Endothelial cell of umbilical vein (primary cell): ENCODE measurements at regions not wholly inside any gene's neighbourhood (a gene's known extent, or its start where the extent isn't known, plus 50 kb on each side); places are given as distances from the start of the nearest gene placed in this dataset.
"Not testable (repeated sequence)": the region's sequence is repeated elsewhere in the genome, so short reads cannot be mapped to it uniquely, and the experiment has no call there.

Experiments
- BruUV-seq: library from RNA; stranded (reverse); fragments of 400-500 nt; replicated peaks from 2 replicates; lab custom pipeline; 2021; lab: Mats Ljungman, UMichigan
- CTCF ChIA-PET: fragments of 300-600, 350-600 bp; sonication (Branson Sonifier 250); formaldehyde crosslinking; loops from one replicate; lab custom pipeline; 2021; ENCODE audit warnings: antibody characterized with exemption, inconsistent platforms; lab: Charles Lee
- POLR2A ChIA-PET: fragments of 300-600, 350-600 bp; sonication (Branson Sonifier 250); formaldehyde crosslinking; loops from one replicate; lab custom pipeline; 2021; ENCODE audit warnings: antibody characterized with exemption, inconsistent platforms; lab: Charles Lee
- DNase-seq: peaks from one replicate; pipeline ENCODE4 v3.0.0-alpha.2; 2011; ENCODE audit warnings: low read depth, low spot score
- FAIRE-seq: peaks from 2 replicates; lab custom pipeline; 2011; peaks lifted over from hg19 to GRCh38; lab: Jason Lieb, UNC
- H2AFZ ChIP-seq: 2 replicates; pipeline ENCODE4 v1.6.0; 2012; ENCODE audit warnings: low read depth, low read length, control low read depth, inconsistent platforms
- H3K27ac ChIP-seq: 2 replicates; pipeline ENCODE4 v1.5.1; 2011; ENCODE audit warnings: low read depth, mild to moderate bottlenecking, control low read depth, low read length, moderate library complexity; ENCODE audit not compliant: insufficient read depth
- H3K27me3 ChIP-seq, 2 experiments: 2 replicates each; pipeline versions ENCODE4 v1.6.0 to v1.6.1; 2011; ENCODE audit warnings: low read length in 2 of 2, mixed read lengths in 1 of 2; ENCODE audit not compliant: control insufficient read depth in 2 of 2, insufficient read depth in 2 of 2
- H3K36me3 ChIP-seq, 2 experiments: 2 replicates in 1 of 2; 3 replicates in 1 of 2; pipeline ENCODE4 v1.5.1; 2011; ENCODE audit warnings: low read length in 2 of 2, mild to moderate bottlenecking in 1 of 2, moderate library complexity in 1 of 2; ENCODE audit not compliant: control insufficient read depth in 2 of 2, insufficient read depth in 2 of 2; ENCODE audit errors: extremely low read depth in 1 of 2
- H3K4me1 ChIP-seq: 3 replicates; pipeline ENCODE4 v1.5.1; 2011; ENCODE audit warnings: mild to moderate bottlenecking, low read length; ENCODE audit not compliant: control insufficient read depth, insufficient read depth; ENCODE audit errors: extremely low read depth
- H3K4me2 ChIP-seq: 2 replicates; pipeline ENCODE4 v1.6.1; 2011; ENCODE audit warnings: low read length, control low read depth, mixed read lengths; ENCODE audit not compliant: insufficient read depth
- H3K4me3 ChIP-seq, 3 experiments: fragments of 200-600 bp in 1 of 3; sonication (generic), shearing (Covaris generic) in 1 of 3; replicated peaks in 1 of 3; 2 replicates each; pipeline ENCODE4 v1.5.1; 2011 to 2016; ENCODE audit warnings: control low read depth in 3 of 3, low read length in 3 of 3, mild to moderate bottlenecking in 2 of 3, inconsistent platforms in 1 of 3, low read depth in 1 of 3, moderate library complexity in 1 of 3; ENCODE audit not compliant: insufficient read depth in 1 of 3
- H3K79me2 ChIP-seq: 2 replicates; pipeline ENCODE4 v1.6.0; 2012; ENCODE audit warnings: low read length, inconsistent platforms; ENCODE audit not compliant: control insufficient read depth, insufficient read depth
- H3K9ac ChIP-seq: replicated peaks from 2 replicates; pipeline ENCODE3; 2011; ENCODE audit warnings: low read length, control low read depth; ENCODE audit not compliant: insufficient read depth; ENCODE audit errors: extremely low read depth
- H3K9me1 ChIP-seq: replicated peaks from 3 replicates; pipeline ENCODE4 v1.6.0; 2011; ENCODE audit warnings: mild to moderate bottlenecking, low read length; ENCODE audit not compliant: control insufficient read depth, insufficient read depth; ENCODE audit errors: extremely low read depth
- H3K9me3 ChIP-seq: replicated peaks from 2 replicates; pipeline ENCODE4 v1.5.1; 2012; ENCODE audit warnings: low read length, inconsistent platforms; ENCODE audit not compliant: control insufficient read depth, insufficient read depth
- H4K20me1 ChIP-seq: replicated peaks from 2 replicates; pipeline ENCODE3; 2011; ENCODE audit warnings: mild to moderate bottlenecking, low read length; ENCODE audit not compliant: control insufficient read depth, insufficient read depth; ENCODE audit errors: extremely low read depth
- CTCF ChIP-seq, 2 donors: IDR thresholded peaks; 1 replicate in 1 of 2; 2 replicates in 1 of 2; pipeline ENCODE4 v1.5.1; 2011; ENCODE audit warnings: low read length in 2 of 2, mild to moderate bottlenecking in 2 of 2, moderate library complexity in 2 of 2, control low read depth in 1 of 2, inconsistent platforms in 1 of 2, low read depth in 1 of 2; ENCODE audit not compliant: insufficient read depth in 1 of 2; ENCODE audit errors: extremely low read depth in 1 of 2
- EZH2 ChIP-seq: IDR thresholded peaks from 2 replicates; pipeline ENCODE4 v1.6.1; 2012; ENCODE audit warnings: borderline replicate concordance, low read depth, mild to moderate bottlenecking, moderate library complexity, low read length, inconsistent platforms; ENCODE audit not compliant: severe bottlenecking
- FOS ChIP-seq: IDR thresholded peaks from 2 replicates; pipeline ENCODE4 v1.6.1; 2011; ENCODE audit warnings: mild to moderate bottlenecking, low read length, moderate library complexity, borderline replicate concordance; ENCODE audit not compliant: insufficient read depth
- GATA2 ChIP-seq: IDR thresholded peaks from 2 replicates; pipeline ENCODE4 v1.7.0; 2011; ENCODE audit warnings: low read depth, mild to moderate bottlenecking, moderate library complexity, mixed read lengths, low read length; ENCODE audit not compliant: insufficient read length, insufficient read depth
- JUN ChIP-seq: IDR thresholded peaks from 2 replicates; pipeline ENCODE4 v1.6.1; 2011; ENCODE audit warnings: borderline replicate concordance, low read depth; ENCODE audit not compliant: insufficient read length, insufficient read depth
- MAX ChIP-seq: IDR thresholded peaks from 2 replicates; pipeline ENCODE4 v1.6.1; 2011; ENCODE audit not compliant: insufficient read depth, insufficient read length
- MYC ChIP-seq: IDR thresholded peaks from one replicate; pipeline ENCODE4 v1.6.1; 2011; ENCODE audit warnings: mild to moderate bottlenecking, low read depth, low read length
- POLR2A ChIP-seq: IDR thresholded peaks from 2 replicates; pipeline ENCODE4 v1.6.1; 2012; ENCODE audit warnings: low read depth, mild to moderate bottlenecking, control low read depth, low read length
- POLR2AphosphoS5 ChIP-seq: IDR thresholded peaks from 2 replicates; pipeline ENCODE4 v1.6.1; 2012; ENCODE audit warnings: low read depth, mild to moderate bottlenecking, control low read depth, low read length, moderate library complexity; ENCODE audit not compliant: insufficient read depth
- dilution Hi-C: fragments of 300-500 bp; cut with MboI; formaldehyde crosslinking; loops from one replicate; pipeline ENCODE4 v1.15.0; 2019; ENCODE audit warnings: low sequenced_read_pairs; ENCODE audit not compliant: extremely low pct_ligation_motif_present
- intact Hi-C: fragments of 100-400 bp; cut with micrococcal nuclease; formaldehyde crosslinking; loops from one replicate; pipeline ENCODE4 v1.10.0; 2022

- no peaks in the 10 kb centered on the region for H3K27me3 ChIP-seq
- no peak overlapping the region for H2AFZ ChIP-seq
- no peak for DNase-seq
- CTCF ChIA-PET = no interaction called here
- no peak overlapping the region for H3K9ac ChIP-seq
- H3K79me2 ChIP-seq = no peaks in the 10 kb centered on the region
- no TSS peak for BruUV-seq
- H3K4me2 ChIP-seq = no peak overlapping the region
- H3K36me3 ChIP-seq = no peaks in the 10 kb centered on the region
- no peak overlapping the region for H3K27ac ChIP-seq
- no peaks in the 10 kb centered on the region for H3K9me1 ChIP-seq
- dilution Hi-C loops = no loop called here
- H3K9me3 ChIP-seq = no peaks in the 10 kb centered on the region
- H4K20me1 ChIP-seq = no peaks in the 10 kb centered on the region
- no peaks in the 10 kb centered on the region for H3K4me1 ChIP-seq
- intact Hi-C loops = no loop called here
- no peak overlapping the region for H3K4me3 ChIP-seq
- no peak for FAIRE-seq
- no peak for TF ChIP-seq POLR2A
- TF ChIP-seq MYC = no peak
- no peak for TF ChIP-seq EZH2
- no peak for TF ChIP-seq GATA2
- TF ChIP-seq CTCF (IDR thresholded peaks at IDR 0.05; ENCODE audit: extremely low read depth in 1 of 2, insufficient read depth in 1 of 2, low read depth in 1 of 2, low read length in 2 of 2) = no peak
- TF ChIP-seq POLR2AphosphoS5 = no peak
- no peak for TF ChIP-seq FOS
- no peak for TF ChIP-seq JUN
- TF ChIP-seq MAX = no peak
- POLR2A ChIA-PET = no interaction called here
Measured at GRCh38 chr16:62261760-62262159, 225.5 kb upstream of the CDH8 start.

DNA sequence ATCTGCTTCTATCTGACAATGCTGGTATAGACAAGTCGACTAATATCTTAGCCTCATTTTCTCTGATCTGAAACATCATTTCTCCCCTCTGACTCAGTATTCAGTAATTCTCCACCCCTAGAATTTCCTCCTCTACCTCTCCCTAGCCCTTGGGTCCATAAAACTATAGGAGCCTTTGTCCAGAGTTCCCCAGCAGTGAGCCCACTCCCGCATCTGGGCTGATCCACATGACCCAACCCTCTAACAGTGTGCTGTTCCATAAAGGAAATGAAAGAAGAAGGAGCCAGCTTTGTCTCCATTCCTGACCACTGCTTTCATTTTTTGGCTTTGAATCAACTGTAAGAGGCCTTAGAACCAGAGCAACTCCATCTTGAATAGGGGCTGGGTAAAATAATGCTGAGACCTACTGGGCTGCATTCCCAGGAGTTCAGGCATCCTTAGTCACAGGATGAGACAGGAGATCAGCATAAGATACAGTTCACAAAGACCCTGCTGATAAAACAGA lies 222.7 kb upstream of the CDH8 start:
- not testable (repeated sequence) for H3K79me2 ChIP-seq

More for the DNA sequence above, 222.7 kb upstream of the CDH8 start:
- DNase-seq, CTCF ChIA-PET, H2AFZ ChIP-seq, H3K4me2 ChIP-seq, H3K4me3 ChIP-seq, H3K4me1 ChIP-seq, H3K9me3 ChIP-seq, intact Hi-C loops, POLR2A ChIA-PET, H3K9ac ChIP-seq, H3K9me1 ChIP-seq, H3K36me3 ChIP-seq, BruUV-seq, H3K27me3 ChIP-seq, H3K27ac ChIP-seq, dilution Hi-C loops, H4K20me1 ChIP-seq: not testable (repeated sequence)
- peak; percentile 52 for FAIRE-seq
